Left ventricle myocardium inferior (tissue), 1 donor: ENCODE measurements at regions not wholly inside any gene's neighbourhood (a gene's known extent, or its start where the extent isn't known, plus 50 kb on each side); places are given as distances from the start of the nearest gene placed in this dataset.

Experiments used
- DNase-seq: peaks from one replicate; pipeline ENCODE4 v3.0.0-alpha.2; 2020
- H3K27ac ChIP-seq: fragments of 200-600 bp; replicated peaks from 2 replicates; pipeline ENCODE4 v1.8.0; 2021
- H3K27me3 ChIP-seq: fragments of 200-600 bp; 2 replicates; pipeline ENCODE4 v1.8.0; 2021; ENCODE audit warnings: low read depth
- H3K36me3 ChIP-seq: fragments of 200-600 bp; 2 replicates; pipeline ENCODE4 v1.8.0; 2021
- H3K4me1 ChIP-seq: fragments of 200-600 bp; 2 replicates; pipeline ENCODE4 v1.8.0; 2021
- H3K4me3 ChIP-seq: fragments of 200-600 bp; 2 replicates; pipeline ENCODE4 v1.8.0; 2021; ENCODE audit warnings: mild to moderate bottlenecking, moderate library complexity
- H3K9me3 ChIP-seq: fragments of 200-600 bp; replicated peaks from 2 replicates; pipeline ENCODE4 v1.8.0; 2021
- intact Hi-C: fragments of 100-400 bp; cut with micrococcal nuclease; formaldehyde crosslinking; loops from one replicate; pipeline ENCODE4 v1.11.0; 2022
- TF ChIP-seq, protein P1 (sequence below): fragments of 200-600 bp; IDR thresholded peaks from 2 replicates; pipeline ENCODE4 v1.8.0; 2021; ENCODE audit warnings: antibody characterized with exemption, mild to moderate bottlenecking, borderline replicate concordance
- donor health status: DM: no; HTN: yes; CAD: no; lungs with severe emphysema.

DNA sequence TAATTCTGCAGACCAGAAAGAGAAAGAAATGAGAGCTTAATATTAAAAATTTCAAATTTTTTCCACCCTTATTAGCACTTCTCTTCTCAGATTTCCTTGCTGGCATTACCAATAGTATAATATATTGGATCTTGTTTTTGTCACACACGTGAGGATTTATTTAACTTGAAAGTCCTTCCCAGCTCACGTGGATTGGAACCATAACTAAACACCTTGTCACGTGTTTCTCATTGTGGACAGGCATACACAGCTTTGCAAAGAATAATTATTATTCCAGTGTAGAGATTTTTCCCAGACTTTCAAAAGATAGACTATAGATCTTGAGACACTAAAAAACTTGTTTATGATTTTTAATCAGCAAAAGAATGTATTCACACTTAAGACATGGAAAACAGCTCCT is 123.8 kb upstream of the LPAR1 start:
- H3K36me3 ChIP-seq, result no peaks in the 10 kb centered on the region
- H3K27me3 ChIP-seq, result no peaks in the 10 kb centered on the region
- H3K4me3 ChIP-seq, result no peak overlapping the region
- no peak for DNase-seq
- intact Hi-C loops, result no loop called here
- H3K9me3 ChIP-seq, result peaks cover 6% of the 10 kb centered on the region
- peaks cover 6% of the 10 kb centered on the region for H3K4me1 ChIP-seq
- TF ChIP-seq, protein P1, sequence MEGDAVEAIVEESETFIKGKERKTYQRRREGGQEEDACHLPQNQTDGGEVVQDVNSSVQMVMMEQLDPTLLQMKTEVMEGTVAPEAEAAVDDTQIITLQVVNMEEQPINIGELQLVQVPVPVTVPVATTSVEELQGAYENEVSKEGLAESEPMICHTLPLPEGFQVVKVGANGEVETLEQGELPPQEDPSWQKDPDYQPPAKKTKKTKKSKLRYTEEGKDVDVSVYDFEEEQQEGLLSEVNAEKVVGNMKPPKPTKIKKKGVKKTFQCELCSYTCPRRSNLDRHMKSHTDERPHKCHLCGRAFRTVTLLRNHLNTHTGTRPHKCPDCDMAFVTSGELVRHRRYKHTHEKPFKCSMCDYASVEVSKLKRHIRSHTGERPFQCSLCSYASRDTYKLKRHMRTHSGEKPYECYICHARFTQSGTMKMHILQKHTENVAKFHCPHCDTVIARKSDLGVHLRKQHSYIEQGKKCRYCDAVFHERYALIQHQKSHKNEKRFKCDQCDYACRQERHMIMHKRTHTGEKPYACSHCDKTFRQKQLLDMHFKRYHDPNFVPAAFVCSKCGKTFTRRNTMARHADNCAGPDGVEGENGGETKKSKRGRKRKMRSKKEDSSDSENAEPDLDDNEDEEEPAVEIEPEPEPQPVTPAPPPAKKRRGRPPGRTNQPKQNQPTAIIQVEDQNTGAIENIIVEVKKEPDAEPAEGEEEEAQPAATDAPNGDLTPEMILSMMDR, result no peak
- H3K27ac ChIP-seq, result no peak overlapping the region

DNA sequence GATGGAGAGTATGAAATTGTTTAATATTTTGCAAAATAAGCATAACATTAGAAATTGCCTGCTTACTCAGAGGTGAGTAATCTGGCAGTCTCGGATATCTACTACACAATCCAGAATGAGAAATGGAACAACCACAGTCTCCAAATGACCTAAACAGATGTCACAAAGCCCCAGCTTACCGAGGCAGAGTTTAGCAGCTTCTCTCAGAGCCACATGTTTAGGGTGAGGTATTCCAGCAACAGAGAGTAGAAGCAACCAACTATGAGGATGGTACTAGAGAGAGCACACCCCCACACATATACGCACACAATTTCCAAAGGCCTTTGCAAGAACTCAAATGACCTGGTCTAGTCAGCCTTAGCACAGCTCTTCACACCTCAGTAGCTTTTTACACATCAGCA is 122.7 kb upstream of the LPAR1 start:
- TF ChIP-seq, protein P1, result no peak
- no peak overlapping the region for H3K4me3 ChIP-seq
- intact Hi-C loops, result no loop called here
- peaks cover 6% of the 10 kb centered on the region for H3K4me1 ChIP-seq
- no peaks in the 10 kb centered on the region for H3K27me3 ChIP-seq
- no peaks in the 10 kb centered on the region for H3K9me3 ChIP-seq
- no peaks in the 10 kb centered on the region for H3K36me3 ChIP-seq
- DNase-seq, result no peak
- peak overlapping the region; percentile 11 for H3K27ac ChIP-seq

DNA sequence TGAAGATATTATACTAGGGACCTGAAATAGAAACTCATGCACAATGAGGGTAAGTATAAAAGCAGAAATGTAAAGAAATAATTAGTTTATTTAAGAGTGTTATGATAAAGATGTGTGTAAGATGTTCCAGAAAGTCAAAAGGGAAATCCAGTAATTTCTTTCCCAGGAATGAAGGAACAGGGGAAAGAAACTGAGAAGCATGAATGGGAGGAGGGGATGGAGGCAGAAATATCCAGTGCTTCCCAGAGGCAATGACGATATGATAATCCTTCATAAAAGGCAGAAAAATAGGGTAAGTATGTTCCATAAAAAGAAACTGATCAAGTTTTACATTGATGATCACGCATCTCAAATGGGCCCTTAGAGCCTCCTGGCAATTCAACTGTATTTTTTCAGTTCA is 120.7 kb upstream of the LPAR1 start:
- no peak overlapping the region for H3K27ac ChIP-seq
- no peak overlapping the region for H3K4me3 ChIP-seq
- H3K9me3 ChIP-seq, result no peaks in the 10 kb centered on the region
- DNase-seq, result no peak
- no peaks in the 10 kb centered on the region for H3K4me1 ChIP-seq
- H3K27me3 ChIP-seq, result no peaks in the 10 kb centered on the region
- intact Hi-C loops, result no loop called here
- TF ChIP-seq, protein P1, result no peak
- H3K36me3 ChIP-seq, result no peaks in the 10 kb centered on the region

DNA sequence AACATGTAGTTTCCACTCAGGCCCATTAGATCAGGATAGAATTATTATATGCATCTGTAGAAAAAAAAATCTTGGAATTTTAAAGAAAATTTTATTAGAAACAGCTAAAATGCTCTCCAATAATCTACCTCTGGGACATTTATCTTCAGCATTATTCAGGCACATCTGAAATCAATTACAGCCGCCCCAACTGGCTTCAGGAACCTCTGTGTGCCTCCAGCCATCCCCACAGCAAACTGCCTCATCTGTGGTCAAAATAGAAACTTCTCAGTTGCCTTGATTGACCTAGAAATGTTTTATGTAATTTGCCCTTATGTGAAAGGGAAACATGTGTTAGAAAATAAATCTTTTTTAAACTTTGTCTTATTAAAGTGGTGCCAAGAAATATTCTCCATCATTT is 120.1 kb upstream of the LPAR1 start:
- intact Hi-C loops, result no loop called here
- no peak for DNase-seq
- Histone ChIP-seq H3K27me3 (no peaks in the 10 kb centered on the region), H3K9me3 (no peaks in the 10 kb centered on the region), H3K4me1 (no peaks in the 10 kb centered on the region), H3K27ac (no peak overlapping the region), H3K4me3 (no peak overlapping the region), H3K36me3 (no peaks in the 10 kb centered on the region)
- TF ChIP-seq, protein P1, result no peak

DNA sequence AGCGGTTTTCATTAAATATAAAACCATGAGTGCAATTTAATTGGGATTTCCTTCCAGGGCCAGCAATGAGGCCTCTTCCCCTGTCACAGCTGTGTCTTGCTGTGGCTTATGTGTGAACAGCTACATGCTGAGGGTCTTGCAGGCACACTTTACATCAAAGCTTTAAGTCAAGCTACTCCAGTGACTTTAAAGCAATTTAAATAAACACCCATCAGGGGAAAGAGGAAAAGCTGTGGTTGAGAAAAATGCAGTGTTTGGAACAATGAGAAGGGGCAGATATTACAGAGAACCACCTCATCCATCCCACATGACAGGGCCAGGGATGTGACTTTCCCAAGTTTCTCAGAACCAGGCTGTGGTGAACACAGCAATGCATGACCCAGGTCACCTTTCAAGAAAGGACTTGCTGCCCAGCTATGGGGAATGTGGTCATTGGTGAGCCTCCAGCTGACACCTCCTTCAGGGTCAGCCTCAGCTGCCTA is 115.9 kb upstream of the LPAR1 start:
- no peaks in the 10 kb centered on the region for H3K36me3 ChIP-seq

More for the DNA sequence above, 115.9 kb upstream of the LPAR1 start:
- no peak overlapping the region for H3K4me3 ChIP-seq
- H3K4me1 ChIP-seq, result no peaks in the 10 kb centered on the region
- TF ChIP-seq, protein P1, result no peak
- intact Hi-C loops, result no loop called here
- DNase-seq, result no peak
- H3K9me3 ChIP-seq, result no peaks in the 10 kb centered on the region
- H3K27ac ChIP-seq, result no peak overlapping the region
- no peaks in the 10 kb centered on the region for H3K27me3 ChIP-seq
